Anterior cingulate cortex (tissue), 58 donors: ENCODE measurements at regions not wholly inside any gene's neighbourhood (a gene's known extent, or its start where the extent isn't known, plus 50 kb on each side); places are given as distances from the start of the nearest gene placed in this dataset.

ENCODE experiments used
- DNase-seq, 58 donors: peaks; one replicate each; lab custom pipeline; 2025; lab: John Stamatoyannopoulos, UW

DNA sequence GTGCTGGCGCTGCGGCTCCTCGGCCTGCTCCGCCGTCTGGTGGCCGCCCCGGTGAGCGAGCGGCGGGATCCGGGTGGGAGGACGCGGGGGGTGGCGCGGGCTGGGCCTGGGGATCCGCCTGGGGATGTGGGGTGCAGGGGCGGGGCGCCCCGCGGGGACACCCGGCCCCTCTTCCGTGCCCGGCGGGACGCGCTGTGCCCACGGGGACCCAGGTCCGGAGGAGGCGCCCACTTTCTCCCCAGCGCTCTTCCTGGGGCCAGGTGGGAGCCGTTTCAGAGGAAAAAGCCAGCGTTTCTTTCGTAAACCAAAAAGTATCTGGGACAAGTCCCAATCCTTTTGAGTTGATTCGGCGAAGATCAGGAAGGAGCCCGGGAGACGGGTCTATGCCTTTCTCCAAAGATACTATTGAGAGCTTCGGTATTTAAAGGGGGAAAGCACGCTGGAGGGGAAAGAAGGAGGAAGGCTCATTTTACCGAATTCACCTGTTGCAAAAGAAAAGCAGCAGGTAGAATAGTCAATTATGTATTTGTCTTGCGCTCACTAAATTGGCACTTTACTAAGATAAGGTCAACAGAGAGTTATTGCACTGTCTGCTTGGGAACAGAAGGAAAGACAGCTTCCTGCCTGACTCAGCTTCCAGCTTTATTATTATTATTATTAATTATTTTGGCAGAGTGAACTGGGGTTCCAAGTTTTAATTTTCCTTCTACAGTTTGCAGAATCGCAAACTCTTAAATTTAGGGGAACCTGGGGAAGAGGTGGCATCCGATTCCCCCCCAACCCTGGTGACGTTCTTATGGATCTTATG, 81.5 kb upstream of the CD99 start:
- DNase-seq = no peak

- DNase-seq = no peak
Measured at GRCh38 chrX:2608638-2609430, 82.3 kb upstream of the CD99 start.

GRCh38 chrX:2607113-2607512, 84.0 kb upstream of the CD99 start:
- no peak for DNase-seq

GRCh38 chrX:2600564-2600963, 90.5 kb upstream of the CD99 start:
- DNase-seq = no peak

DNA sequence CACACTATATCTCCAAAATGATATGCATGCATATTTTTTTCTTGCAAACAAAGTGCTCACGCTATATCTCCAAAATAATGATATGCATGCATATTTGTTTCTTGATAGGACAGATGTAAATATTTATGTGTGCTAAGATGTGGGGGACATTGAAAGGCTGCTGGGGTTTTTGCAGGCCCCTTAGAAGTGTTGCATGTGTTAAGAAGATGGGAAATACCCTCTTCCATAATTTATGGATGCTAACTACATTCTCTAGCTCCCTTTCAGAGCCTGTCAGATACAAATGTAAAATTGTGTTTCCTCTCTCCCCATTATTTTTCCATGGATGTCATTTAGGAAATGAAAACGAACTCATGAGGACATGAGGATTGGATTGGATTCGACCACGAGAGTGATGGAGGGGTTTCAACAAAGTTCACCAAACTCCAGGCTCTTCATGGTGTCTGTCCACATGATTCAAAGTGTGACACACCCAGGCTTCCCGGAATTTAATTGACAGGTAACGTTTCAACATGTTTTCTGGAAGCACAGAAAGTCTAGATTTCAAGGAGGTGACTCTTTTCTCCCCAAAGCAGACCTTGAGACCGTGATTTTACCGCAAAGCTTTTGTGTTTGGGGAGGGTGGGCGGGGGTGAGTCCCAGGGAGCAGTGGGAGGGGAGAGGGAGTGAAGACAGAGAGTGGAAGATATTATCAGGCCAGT, 94.4 kb upstream of the CD99 start:
- DNase-seq = no peak

GRCh38 chrX:2596045-2596444, 95.0 kb upstream of the CD99 start:
- DNase-seq = no peak

GRCh38 chrX:2595258-2595657, 94.5 kb upstream of the DHRSX start:
- DNase-seq = no peak

DNA sequence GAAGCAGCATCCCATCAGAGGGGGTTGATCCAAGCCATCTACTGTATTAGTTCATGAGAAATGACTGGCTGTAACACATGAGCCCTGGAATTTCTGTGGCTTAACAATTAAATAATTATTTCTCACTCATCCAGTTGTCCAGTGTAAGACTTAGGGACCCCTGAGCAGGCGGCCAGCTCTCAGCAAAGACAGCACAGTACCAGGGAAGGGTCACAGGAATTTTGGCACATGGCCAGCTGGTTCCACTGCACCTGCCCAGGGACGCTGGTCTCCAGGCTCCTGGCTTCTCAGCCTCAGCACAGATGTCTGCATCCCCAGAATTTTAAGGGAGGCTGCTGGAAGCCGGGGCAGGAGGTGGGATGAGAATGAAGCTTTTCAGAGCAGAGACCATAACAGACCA, 93.7 kb upstream of the DHRSX start:
- DNase-seq = no peak

GRCh38 chrX:2592279-2592678, 91.5 kb upstream of the DHRSX start:
- no peak for DNase-seq

DNA sequence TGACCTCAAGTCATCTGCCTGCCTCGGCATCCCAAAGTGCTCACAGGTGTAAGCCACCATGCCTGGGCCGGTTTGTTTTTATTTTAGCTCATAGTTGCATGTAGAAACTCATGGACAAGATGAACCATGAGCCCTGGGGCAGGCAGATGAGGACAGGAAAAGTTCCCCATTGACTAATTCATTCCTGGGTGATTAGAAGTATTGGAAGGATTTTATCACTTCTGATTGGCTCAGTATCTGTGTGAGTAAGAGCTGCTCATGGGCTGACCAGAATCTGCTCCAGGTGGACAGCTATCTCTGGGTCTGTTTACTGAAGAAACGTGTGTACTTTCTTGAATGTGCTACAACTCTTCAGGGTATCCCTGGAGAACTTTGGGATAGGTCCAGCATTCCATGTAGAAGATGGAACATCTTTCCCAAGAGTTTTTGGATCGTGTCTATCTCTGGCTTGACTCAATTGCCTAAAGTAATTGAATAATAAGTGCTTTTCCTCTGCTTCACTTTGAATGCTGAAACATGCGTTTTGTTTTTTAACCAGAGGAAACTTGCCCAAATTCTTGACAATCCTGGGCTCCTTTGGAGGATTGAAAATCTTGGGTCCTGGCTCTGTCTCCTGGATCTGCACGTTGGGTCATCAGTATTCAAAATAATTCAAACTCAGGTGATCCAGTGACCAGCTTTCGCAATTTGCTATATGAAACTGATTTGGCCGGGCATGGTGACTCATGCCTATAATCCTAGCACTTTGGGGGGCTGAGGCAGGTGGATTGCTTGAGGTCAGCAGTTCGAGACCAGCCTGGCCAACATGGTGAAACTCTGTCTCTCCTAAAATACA, 88.6 kb upstream of the DHRSX start:
- DNase-seq = no peak

- DNase-seq = no peak
Measured at GRCh38 chrX:2588049-2588448, 87.3 kb upstream of the DHRSX start.

GRCh38 chrX:2587146-2587545, 86.4 kb upstream of the DHRSX start:
- no peak for DNase-seq

GRCh38 chrX:2585158-2585470, 84.3 kb upstream of the DHRSX start:
- DNase-seq = no peak

DNA sequence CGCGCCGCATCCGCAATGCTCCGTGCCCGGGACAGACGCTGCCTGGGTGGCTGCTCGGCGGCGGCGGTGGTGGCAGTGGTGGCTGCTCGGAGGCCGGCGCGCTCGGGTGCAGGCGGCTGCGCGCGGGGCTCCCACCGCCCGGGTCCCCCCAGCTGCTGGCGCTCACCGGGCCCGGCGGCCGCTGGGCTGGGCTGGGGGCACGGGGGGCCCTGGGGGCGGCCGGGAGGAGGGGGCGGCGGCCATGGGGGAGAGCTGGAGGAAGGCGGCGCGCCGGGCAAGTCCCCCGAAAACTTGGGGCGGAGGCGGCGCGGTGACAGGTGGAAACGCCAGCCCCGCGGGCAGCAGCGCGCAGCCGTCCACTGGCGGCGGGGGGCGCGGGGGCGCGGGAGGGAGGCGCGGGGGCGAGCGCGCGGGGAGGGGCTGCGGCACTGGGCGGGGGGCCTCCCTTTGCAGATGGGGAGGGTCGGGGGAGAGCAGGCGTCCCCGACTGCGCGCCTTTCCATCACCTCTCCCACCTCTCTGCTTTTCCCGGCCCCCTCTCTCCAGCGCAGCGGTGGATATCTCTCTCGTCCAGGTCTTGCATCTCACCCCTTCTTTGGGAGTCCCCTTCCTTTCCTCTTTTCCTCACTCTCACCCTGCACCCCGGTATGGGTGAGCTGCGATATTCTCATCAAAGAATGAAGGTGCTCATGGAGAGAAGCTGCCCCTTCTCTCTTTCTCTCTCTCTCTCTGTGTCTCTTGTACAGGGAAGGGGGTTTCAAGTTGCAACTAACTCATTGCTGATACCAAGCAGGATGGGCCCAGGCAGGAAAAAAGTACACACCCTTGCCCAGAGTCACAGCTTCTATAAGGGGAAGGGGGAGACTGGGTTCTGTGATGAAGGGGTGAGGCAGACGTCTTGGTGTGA, 83.7 kb upstream of the DHRSX start:
- DNase-seq = no peak

DNA sequence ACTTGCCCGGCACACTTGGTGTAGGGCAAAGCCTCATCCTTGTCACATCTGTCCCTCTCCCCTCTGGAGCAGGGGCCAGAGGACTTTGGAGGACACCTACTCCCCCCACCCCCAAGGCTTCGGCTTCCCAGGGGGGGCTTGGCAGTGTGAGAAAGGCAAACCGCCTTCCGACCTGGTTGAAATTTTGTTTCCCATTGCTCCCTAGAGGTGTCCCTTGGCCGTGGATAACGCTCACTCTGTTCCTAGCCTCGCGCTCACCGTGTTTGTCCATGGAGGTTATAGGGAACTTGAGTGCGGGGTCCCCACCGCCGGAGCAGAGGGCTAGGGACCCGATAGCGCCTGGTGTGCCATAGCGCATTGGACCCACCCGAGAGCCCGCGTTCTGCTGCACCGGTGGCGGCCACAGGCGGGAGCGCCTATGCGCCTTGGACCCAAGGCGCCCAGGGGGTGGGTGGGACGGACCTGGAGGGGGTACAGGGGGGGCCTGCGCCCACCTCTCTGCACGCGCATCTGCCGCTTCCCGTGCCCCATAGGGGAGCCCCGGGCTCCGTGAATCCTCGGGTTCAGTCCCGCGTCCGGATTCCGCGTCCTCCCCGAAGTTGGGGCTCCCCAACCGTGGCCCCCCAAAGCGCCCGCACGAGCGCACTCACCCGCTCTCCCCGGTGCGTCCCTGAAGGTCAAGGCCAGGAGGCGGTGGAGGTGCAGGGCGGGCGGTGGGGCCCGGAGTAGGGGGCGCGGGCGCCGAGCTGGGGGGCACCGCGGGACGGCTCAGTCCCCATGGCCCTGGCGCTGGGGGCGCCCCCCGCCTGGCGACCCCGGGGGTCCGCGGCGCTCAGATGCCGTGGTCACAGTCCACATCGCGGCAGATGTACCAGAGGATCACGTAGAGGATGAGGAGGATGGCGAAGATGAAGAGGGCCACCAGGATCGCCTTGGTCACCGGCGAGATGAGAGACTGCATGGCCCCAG, 82.7 kb upstream of the DHRSX start:
- DNase-seq = no peak

DNA sequence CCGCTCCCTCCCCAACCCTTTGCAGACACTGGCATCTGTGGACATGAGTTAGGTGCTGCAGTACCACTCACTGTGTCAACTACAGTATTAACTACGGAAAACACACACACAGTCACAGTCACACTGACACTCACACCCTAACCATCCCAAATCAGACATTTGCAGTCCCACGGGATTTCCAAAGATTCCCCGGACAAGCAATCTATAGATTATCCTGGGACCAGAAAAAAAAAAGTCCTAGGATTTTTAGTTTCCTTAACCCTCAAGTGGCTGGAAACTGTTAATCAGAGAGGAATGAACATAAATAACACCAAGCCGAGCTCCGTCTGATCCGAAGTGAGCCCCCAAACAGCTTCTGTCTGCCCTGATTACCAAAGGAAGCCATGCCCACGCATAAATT, 81.9 kb upstream of the DHRSX start:
- no peak for DNase-seq

DNA sequence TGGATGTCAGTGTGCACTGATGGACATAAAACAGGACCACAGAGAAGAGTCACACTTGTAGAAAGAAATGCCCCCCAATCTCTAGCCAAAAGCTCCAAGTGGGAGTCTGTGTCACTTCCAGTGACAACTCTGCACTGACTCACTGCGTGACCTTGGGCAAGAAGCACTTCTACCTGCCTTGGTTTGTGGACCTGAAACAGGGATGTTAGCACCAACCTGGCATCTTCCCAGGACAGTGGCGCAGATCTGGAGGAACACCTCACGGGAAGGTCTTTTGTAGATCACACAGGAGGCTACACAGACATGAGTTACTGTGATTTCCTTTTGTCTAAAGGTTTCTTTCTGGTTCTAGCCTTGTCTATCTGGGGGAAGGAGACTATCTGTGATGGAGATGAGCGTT, 80.5 kb upstream of the DHRSX start:
- DNase-seq = no peak

GRCh38 chrX:2578864-2579263, 78.1 kb upstream of the DHRSX start:
- DNase-seq = no peak
